HPDE6-E6E7 (cell line): ENCODE measurements at regions not wholly inside any gene's neighbourhood (a gene's known extent, or its start where the extent isn't known, plus 50 kb on each side); places are given as distances from the start of the nearest gene placed in this dataset.
"Not testable (repeated sequence)": the region's sequence is repeated elsewhere in the genome, so short reads cannot be mapped to it uniquely, and the experiment has no call there.

Experiments
- DNase-seq: peaks from one replicate; pipeline ENCODE4 v3.0.0; 2011; ENCODE audit warnings: missing footprints; ENCODE audit errors: extremely low spot score

DNA sequence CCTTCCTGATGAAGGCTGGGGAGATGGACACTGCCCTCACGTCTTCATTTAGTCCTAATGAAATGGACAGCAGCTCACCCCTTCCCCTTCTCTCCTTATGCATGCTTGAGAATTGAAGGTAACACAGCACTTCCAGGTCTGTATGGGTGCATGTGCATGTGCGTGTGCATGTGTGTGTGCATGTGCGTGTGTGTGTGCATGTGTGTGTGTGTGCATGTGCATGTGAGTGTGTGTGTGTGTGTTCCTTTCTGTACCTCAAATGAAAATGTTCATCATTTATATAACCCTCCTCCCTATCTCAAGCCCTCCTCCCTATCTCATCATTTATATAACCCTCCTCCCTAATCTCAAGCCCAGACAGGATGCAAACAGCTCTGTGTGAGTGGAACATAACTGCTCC is 444.8 kb downstream of the MAT2B start:
- no peak for DNase-seq

DNA sequence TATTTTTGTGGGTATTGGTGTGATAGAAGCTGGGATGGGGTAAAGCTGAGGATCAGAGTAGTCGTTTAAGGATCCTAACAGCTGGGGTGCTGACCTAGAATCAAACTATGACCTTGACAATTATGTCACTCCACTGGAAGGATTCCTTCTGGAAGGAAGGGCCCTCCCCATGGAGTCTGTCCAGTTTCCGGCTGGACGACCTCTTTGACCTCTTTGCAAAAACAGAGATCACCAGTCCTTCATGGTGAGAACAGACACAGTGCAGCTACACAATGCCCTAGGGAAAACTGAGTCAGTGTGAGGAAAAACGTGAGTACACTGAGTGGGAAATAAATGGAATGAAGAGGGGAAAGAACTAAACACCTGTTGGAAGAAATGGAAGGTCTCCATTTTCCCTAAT is 445.6 kb downstream of the MAT2B start:
- no peak for DNase-seq

DNA sequence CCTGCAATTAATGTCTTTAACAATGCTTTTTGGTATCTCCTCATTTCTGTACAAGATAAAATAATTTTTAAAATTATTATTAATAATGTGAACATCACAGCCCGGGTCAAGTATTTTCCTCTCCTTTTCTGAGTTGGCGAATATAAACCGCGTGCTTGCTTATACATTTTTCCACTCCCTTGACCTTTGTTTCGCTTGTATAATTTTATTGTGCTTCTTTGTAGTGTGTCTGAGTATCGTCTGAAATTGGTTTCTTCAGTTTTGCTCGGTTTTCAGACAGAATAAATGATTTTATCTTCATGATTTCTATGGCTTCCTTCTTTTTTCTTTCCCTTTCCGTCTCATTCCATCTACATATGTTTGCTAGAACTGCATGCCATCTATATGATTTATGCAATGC is 448.5 kb downstream of the MAT2B start:
- DNase-seq: no peak

DNA sequence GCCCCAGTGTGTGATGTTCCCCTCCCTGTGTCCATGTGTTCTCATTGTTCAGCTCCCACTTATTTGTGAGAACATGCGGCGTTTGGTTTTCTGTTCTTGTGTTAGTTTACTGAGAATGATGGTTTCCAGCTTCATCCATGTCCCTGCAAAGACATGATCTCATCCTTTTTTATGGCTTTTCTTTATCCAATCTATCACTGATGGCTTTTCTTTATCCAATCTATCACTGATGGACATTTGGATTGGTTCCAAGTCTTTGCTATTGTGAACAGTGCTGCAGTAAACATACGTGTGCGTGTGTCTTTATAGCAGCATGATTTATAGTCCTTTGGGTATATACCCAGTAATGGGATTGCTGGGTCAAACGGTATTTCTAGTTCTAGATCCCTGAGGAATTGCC is 455.8 kb downstream of the MAT2B start:
- not testable (repeated sequence) for DNase-seq

DNA sequence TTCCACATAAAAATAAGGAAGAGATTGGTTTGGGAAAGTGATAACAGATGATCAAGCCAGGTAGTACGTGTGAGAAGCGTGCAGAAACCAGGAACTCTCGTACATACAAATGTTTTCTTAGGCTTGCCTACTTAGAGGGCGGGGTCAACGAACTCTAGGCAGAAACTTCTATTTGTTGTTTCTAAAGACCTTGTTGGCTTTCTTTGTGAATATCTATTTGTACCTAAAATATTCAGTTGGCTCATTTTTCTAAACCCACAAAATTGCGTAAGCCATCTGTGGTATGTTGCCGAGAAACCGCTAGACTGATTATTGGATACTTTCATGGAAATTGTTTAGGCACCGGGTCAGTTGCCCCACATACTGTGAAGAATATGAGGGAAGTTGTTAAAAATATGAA is 458.5 kb downstream of the MAT2B start:
- DNase-seq: no peak

DNA sequence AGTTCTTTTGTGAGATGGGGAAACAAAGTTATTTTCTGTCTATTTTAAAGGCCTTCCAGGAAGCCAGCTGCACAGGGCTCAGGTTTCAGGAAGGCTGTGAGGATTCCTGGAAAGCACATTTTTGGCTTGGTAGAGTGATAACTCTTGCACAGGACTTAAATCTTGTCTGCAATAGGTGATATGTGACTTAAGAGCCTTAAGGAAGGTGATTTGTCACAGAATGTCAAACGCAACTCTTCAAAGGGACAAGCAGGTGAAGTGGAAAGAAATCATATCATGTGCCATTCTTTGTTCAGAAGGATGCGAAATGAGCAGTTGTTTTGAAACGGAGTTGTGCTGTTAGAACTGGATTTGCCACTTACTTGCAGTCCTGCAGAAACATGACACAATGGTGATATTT is 459.3 kb downstream of the MAT2B start:
- DNase-seq: no peak

DNA sequence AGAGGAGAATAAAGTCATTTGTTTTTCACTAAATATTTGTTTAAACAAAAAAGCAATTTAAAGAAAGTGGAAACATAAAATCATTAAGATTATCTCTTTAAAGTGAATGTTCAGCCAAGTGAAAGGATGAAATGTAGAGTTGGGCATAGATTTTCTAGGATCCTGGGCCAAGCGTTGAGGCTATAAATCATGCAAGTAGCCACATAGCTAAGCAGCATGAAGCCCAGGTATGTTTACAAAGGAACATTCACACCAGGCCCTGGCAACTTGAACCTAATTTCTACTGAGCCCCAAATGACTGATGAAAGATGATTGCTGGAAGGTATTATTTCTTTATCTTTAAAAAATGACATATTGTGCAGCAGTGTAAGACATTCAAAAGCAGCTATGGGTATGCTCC is 461.8 kb downstream of the MAT2B start:
- DNase-seq: no peak

DNA sequence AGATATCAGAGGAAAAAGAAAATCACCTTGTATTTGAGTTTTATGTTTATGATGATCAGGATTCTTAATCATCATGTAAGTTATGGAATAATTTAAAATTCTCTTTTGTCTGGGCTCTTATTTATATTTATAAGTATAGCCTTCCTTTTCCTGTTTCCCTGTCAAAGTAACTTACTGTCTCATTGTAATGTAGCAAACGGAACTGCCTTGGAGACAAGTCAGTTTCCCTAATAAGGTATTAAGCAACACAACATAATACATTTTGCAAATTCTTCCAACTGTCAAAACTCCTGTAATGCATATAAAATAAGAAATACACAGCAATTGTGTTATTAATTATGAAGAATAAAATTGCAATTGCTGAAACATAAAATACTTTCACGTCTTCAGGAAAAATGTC is 463.2 kb downstream of the MAT2B start:
- DNase-seq: no peak

DNA sequence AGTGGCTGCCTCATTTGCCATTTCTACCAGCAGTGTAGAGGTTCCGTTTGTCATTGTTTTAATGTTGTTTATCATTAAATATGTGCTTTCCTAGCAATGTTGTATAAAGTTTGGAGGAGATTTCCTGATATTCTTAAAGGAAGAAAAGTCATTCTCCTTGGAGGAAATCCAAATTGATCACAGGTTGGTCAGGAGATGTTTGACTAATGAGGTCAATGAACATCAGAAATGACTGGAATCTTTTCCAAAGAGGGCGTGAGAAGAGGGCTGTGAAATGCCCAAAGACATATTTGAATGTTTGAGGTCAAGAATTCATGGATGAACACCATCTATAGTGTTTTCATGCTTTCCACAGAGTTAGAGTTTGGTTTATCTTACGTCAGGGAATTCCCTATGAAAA is 471.3 kb downstream of the MAT2B start:
- no peak for DNase-seq

DNA sequence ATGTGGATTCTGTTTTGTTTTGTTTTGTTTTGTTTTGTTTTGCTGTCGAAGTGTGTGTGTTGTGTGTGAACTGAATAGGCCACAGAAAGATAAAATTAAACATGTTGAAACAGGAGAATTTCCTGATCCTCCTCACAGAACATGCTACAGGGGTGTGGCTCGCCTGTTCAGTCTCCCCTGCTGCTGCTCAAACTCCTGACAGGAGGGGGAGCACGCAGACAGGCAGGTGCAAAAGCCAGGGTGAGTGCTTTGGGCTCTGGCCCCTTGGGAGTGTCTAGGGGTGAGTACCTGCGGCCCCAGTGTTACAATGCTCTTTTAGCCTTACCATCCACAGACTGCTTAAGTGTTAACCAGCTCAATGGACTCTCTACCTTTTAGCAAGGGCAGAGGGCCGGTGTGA is 473.5 kb downstream of the MAT2B start:
- DNase-seq: peak; percentile 19

DNA sequence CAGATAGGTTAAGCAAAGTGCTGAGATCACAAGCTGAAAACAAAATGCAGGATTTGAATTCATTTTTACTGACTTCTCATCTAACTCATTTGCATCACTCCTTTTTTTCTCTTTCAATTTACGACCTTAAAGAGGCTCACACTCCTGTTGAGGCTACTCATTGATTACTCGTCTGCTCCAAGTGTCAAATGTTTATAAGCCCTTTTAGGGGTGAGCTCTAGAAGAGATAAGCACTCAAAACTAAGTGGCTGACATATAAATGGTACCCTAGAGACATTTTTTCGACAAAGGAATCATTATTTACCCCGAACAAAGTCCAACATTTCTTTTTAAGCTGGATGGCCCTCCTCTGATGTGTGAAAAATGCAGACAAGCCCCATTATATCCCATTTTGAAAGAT is 483.1 kb downstream of the MAT2B start:
- DNase-seq: no peak

DNA sequence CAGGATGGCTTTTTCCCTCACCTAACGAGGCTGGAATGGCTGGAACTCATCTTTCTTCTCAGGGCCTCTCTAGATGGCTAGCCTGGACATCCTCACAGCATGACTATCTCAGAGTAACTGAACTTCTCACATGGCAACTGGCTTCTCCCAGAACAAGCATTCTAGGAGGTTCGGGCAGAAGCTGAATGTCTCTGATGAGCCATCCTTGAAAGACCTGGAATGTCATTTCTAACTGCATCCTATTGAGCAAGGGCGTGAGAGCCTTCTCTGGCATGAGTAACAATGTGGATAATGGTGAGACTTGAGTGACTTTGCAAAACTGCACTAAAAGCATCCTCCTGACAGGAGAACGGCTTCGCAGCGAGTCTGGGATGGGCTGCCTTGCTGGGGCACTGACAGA is 487.7 kb downstream of the MAT2B start:
- no peak for DNase-seq

DNA sequence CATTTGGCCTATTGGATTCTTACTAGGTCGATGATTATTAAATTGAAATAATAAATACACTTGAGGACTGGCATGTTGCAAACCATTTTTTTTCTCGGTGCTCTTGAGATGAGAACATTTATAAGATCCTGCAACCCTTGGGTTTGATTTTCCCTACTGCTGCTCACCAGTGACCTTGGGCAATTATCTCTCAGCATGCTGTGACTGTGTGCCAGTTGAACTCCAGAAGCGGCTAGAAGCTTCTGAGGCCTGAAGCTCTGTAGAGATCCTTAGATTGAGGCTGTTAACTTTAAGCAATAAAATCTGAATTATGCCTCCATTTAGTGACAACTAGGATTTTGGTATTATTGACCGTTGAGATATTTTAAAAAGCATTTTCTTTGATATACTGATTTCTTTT is 489.8 kb downstream of the MAT2B start:
- no peak for DNase-seq

DNA sequence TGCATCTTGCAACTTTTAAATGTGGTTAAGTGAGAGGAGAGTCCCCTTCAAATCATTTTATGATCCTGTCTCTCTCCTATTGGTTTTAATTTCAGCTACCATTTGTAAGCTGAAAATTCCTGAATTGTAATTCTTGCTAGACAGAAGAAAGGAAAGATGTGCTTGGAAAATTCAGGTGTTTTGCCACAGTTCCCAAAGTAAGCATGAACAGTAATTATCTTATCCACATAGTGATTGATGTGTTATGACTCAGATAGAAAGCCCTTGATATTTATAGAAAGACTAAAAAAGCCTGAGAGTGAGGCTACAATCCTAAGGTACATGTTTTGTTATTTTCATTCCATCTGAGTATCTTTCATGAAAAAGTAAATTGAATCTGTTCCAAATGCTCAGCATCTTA is 492.5 kb downstream of the MAT2B start:
- DNase-seq: no peak

DNA sequence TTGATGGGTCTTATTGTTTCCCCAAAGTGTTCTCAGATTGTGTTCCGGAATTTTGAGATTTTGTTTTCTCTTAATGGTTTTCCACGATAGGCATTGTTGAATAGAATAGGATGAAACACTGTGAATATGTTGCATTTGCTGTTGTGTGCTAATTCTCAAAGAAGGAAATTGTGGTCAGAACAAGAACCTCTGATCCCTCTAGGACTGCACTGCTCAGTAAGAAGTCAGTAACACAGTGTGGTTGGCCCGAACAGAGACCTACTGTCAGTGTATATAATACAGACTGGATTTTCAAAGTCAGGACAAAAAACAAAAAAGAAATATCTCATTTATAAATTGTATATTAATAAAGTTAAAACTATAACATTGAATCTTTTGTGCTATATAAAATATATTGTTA is 494.8 kb downstream of the MAT2B start:
- no peak for DNase-seq

DNA sequence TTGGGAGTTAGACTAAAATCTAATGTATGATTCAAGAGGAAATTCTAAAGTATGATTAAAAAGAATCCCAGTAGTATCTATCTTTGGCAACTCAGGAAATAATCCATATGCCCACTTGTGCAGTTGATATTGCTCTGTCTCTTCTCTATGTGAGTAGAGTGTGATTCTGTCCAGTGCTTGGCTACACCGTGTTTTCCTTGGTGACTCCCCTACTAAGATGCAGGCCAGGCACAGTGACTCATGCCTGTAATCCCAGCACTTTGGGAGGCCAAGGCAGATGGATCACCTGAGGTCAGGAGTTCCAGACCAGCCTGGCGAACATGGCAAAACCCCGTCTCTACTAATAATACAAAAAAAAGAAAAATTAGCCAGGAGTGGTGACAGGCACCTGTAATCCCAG is 495.4 kb downstream of the MAT2B start:
- no peak for DNase-seq

DNA sequence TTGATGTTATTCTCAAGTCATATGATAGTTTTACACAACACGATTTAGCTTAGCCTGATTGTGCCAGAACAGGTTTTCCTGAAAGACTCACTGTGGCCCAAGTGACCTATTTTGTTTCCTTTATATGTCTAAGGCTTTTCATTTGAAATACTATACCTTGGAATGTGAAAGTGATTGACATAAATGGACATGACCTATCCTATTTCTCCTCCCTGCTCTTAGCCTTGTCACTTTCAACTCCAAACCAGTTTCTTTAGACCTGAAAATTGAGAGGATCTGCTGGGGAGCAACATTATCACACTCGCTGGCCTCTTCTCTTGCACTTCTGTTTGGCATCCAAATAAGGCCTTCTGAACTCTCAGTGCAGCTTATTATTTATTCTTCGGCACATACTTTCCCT is 496.8 kb downstream of the MAT2B start:
- peak; percentile 57 for DNase-seq

DNA sequence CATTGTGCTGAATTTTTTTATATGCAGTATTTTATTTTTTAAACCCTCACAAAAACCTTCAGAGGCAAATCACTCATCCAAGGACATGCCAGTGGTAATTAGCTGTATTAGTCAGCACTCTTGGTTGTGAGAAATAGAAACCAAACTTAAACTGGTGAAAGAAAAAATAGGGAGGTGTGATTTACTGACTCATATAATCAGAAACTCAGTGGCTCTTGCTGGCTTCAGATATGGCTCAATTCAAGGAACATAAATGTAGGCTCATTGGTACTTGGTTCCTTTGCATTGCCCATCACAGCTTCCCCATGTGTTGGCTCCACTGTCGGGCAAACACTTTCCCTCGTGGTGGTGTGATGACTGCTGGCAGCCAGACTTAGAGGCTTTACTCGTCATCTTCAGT is 497.2 kb downstream of the MAT2B start:
- peak; percentile 61 for DNase-seq

DNA sequence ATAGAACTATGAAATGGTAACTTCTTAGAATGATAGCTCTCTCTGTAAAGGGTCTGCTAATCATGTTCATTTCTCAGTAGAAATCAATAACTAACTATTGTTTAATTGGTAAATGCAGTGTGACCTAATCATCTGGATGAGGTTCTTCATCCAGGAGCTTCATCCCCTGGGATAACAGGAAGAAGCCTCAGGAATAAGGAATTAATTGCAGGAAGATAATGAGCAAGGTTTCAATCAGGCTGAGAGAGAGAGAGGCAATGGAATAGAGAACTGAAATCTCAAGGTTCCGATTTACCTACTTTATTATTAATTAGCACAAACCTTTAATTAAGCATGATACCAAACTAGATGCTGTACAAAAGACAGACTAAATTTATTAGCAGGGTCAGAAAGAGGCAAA is 499.7 kb downstream of the MAT2B start:
- DNase-seq: no peak

DNA sequence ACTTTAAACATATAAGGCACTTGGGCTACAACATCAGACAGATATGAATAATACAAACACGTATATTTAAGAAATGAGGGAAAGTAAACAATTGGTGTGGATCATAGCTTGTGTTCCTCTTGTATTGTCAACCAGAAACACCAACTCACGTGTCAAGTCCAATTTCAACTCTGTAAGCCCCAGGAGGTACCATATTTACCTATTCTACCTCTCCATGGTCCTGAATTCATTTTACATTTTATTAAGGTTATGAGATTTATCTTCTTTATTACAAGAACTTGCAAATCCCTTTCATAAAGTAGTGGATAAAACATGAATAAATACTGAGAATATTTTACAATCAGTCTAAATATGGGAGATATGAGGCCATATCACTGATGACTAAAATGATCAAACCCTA is 501.6 kb downstream of the MAT2B start:
- no peak for DNase-seq

DNA sequence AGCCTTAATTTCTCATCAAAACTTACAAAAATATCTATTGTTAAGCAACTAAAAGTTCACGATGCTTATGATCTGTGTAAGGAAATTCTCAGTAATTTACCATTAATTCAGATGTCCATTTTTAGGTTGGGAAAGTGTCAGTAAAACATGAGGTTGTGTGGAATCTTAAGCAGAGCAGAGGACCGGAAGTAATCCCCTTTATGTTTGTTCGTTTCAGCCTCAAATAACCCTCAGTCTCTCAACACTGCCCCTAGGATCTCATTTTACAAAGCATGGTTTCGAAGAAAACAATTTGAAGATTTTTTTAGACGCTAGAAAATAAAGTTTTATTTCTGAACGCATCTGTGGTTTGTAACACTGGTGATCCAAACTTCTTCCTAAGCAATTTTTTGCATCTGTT is 504.2 kb downstream of the MAT2B start:
- no peak for DNase-seq

DNA sequence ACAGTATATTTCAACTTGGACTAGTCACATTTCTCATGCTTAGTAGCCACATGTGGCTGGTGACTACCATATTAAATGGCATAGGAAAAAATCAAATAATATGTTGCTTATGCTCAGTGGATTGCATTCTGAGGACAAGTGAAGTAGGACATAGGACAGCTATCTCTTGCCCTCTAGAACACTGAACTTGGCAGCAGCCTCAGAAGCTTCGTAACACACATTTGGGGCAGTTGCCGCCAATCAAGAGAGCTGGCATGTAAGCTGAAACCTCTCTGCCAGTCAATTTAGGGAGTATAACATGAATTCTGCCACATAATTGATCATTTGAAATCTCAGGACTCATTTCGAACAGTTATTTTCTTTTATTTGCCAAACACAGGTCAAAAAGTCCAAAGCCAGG is 505.5 kb downstream of the MAT2B start:
- no peak for DNase-seq

DNA sequence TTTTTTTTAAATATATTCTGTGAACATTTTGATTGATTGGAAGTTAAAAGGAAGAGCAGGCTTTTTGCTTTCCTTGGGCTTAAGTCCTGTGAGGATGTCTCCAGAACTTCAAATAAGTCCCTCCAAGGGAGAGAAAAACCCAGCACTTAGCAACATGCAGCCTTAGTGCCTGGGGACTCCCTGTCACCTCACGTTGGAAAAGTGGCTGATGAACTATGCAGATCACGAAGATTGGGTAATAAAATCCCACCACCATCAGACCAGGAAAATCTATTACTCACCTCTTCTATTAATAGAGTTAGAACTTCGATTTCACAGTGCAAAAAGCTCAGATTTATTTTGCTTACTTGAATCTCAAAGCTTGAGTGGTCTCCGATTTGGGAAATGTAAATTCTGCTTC is 507.0 kb downstream of the MAT2B start:
- no peak for DNase-seq

DNA sequence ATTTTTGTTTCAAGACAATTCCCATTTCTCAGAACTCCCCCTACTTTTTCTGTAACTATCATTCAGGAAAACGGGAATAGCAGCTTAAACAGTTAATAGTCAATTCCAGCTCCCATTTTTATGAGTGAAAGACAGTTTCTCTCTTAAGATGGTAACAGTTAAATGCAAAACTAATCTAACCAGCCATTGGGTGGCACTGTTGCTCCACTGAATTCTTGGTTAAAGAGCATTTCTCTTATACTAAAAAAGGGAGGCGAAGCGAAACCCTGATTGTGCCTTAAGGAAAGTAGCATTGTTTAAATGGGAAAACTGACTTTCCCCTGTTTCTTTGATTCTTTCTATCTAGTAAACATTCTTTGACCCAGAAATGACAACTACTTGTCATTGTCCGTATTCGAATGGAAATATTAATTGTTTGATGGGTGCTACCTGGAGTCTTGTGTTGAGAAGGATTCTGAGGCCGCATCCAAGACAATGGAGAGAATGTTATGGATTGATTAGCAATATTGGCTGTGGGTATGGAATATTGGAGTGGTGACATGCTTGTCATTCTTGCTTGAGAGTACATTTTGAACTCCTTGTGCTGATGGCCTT is 507.8 kb downstream of the MAT2B start:
- DNase-seq: peak; percentile 19

DNA sequence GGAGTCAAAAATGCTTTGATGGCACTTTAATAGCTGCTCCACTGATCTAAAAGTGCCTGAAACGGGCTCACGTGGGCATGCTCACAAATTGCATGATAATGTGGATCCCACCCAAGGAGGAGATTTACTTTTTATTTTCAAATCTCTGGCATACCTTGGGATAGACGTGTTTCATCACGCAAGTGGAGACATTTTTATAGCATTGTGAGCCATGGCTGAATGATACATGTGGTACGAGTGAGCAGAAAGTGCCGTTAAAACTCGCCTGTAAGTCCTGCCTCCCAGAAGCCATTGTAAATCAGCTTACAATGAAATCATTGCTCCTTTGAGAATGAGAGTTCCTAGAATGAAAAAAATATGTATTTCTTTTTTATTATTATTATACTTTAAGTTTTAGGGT is 514.7 kb downstream of the MAT2B start:
- DNase-seq: no peak
